HFFc6 (cell line): ENCODE measurements at regions not wholly inside any gene's neighbourhood (a gene's known extent, or its start where the extent isn't known, plus 50 kb on each side); places are given as distances from the start of the nearest gene placed in this dataset.

Source experiments
- DNase-seq: peaks from one replicate; pipeline ENCODE4 v3.0.0-alpha.2; 2018
- H3K27ac Mint-ChIP-seq: 2 replicates; pipeline ENCODE4 v1.8.0; 2020; ENCODE audit warnings: mild to moderate bottlenecking, mixed read lengths
- H3K27me3 Mint-ChIP-seq: 2 replicates; pipeline ENCODE4 v1.8.0; 2021; ENCODE audit warnings: mild to moderate bottlenecking, moderate library complexity, mixed read lengths; ENCODE audit not compliant: insufficient read depth
- H3K36me3 Mint-ChIP-seq: 2 replicates; pipeline ENCODE4 v1.8.0; 2021; ENCODE audit warnings: low read depth, mixed read lengths
- H3K4me1 Mint-ChIP-seq: 2 replicates; pipeline ENCODE4 v1.8.0; 2020; ENCODE audit warnings: low read depth, mixed read lengths
- H3K4me3 Mint-ChIP-seq: 2 replicates; pipeline ENCODE4 v1.8.0; 2020; ENCODE audit warnings: mild to moderate bottlenecking, moderate library complexity, mixed read lengths
- H3K9me3 Mint-ChIP-seq: 2 replicates; pipeline ENCODE4 v1.8.0; 2020; ENCODE audit warnings: mild to moderate bottlenecking, mixed read lengths
- TF ChIP-seq, protein P1 (sequence below): fragments of 200-600 bp; sonication (generic); IDR thresholded peaks from 2 replicates; pipeline ENCODE4 v1.5.0; 2021; ENCODE audit warnings: antibody characterized with exemption, mild to moderate bottlenecking

DNA sequence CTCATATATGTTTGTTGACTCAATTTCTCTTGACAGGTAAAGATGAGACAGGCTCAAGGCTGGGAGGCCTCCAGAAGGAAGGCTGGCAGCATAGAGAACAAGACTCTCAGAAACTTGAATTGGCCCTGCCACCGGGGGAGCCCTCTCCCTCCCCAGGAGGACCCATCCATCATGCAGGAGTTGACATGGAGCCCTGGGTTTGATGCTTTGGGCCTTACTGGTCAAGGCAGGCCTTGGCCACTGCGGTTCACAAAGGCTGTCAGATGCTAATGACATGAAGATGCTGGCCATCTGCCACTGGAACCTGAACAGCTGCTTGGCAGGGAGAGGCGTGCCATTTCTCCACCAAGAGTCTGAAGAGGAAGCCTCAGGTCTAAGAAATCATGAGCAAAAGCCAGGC, 193.6 kb downstream of the MTCL1 start:
- Mint-ChIP-seq H3K36me3 (peaks cover 9% of the 10 kb centered on the region), H3K9me3 (peaks cover 13% of the 10 kb centered on the region), H3K27ac (no peak overlapping the region), H3K4me1 (peaks cover 25% of the 10 kb centered on the region), H3K27me3 (0 out of 2 replicates have a peak, but pooled peaks cover 2% of the 10 kb centered on the region), H3K4me3 (no peak overlapping the region)
- no peak for DNase-seq
- TF ChIP-seq, protein P1, sequence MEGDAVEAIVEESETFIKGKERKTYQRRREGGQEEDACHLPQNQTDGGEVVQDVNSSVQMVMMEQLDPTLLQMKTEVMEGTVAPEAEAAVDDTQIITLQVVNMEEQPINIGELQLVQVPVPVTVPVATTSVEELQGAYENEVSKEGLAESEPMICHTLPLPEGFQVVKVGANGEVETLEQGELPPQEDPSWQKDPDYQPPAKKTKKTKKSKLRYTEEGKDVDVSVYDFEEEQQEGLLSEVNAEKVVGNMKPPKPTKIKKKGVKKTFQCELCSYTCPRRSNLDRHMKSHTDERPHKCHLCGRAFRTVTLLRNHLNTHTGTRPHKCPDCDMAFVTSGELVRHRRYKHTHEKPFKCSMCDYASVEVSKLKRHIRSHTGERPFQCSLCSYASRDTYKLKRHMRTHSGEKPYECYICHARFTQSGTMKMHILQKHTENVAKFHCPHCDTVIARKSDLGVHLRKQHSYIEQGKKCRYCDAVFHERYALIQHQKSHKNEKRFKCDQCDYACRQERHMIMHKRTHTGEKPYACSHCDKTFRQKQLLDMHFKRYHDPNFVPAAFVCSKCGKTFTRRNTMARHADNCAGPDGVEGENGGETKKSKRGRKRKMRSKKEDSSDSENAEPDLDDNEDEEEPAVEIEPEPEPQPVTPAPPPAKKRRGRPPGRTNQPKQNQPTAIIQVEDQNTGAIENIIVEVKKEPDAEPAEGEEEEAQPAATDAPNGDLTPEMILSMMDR, result no peak

DNA sequence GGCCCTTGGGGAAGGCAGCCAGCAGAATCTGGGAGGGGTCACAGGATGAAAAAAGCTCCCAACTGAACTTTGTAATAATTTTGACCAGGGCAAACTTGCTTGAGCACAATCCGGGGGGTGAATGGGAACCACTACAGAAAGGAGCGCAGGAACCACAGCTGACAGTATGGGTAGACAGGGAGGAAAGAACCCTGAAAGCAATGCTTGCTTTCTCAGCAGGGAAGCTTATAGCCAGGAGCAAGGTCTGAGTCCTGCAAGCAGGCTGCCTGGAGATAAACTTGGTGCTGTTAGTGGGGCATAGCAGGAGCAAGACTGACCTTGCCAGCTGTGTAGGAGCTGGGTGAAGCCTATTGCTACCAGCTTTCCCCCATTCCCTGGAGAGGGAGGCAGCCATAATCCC, 195.2 kb downstream of the MTCL1 start:
- Mint-ChIP-seq H3K27ac (no peak overlapping the region), H3K4me3 (no peak overlapping the region), H3K4me1 (peaks cover 10% of the 10 kb centered on the region), H3K9me3 (peaks cover 22% of the 10 kb centered on the region), H3K36me3 (peaks cover 15% of the 10 kb centered on the region), H3K27me3 (0 out of 2 replicates have a peak, but pooled peaks cover 2% of the 10 kb centered on the region)
- DNase-seq, result no peak
- TF ChIP-seq, protein P1, result no peak

DNA sequence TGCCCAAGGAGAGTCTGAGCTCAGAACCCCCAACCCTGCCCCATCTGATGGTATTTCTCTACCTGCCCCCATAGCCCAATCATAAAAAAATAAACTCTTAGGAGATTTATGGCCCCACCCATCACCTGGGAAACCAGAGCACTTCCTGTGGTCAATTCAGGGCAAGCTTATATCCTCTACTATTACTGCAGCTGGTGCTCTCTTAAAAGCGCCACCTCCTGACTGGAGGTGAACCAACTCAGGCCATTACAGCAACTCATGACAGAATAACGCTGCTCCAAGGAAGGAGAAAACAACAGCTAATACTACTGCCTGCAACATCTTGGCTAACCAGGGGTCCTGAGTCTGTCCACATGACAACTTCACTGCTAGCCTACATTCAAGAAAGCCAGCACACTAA, 195.7 kb downstream of the MTCL1 start:
- H3K4me3 Mint-ChIP-seq, result no peak overlapping the region
- peaks cover 20% of the 10 kb centered on the region for H3K9me3 Mint-ChIP-seq
- 0 out of 2 replicates have a peak, but pooled peaks cover under 1% of the 10 kb centered on the region for H3K27me3 Mint-ChIP-seq
- no peak for DNase-seq
- H3K27ac Mint-ChIP-seq, result no peak overlapping the region
- H3K36me3 Mint-ChIP-seq, result peaks cover 13% of the 10 kb centered on the region
- H3K4me1 Mint-ChIP-seq, result peaks cover 5% of the 10 kb centered on the region
- TF ChIP-seq, protein P1, result no peak

DNA sequence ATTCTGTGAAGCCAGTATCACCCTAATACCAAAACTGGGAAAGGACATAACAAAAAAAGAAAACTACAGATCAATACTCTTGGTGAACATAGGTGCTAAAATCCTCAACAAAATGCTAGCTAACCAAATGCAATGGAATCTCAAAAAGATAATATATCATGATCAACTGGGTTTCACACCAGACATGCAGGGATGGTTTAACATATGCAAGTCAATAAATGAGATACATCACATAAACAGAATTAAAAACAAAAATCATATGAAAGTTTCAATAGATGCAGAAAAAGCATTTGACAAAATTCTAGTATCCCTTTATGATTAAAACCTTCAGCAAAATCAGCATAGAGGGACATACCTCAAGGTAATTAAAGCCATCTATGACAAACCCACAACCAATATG, 198.2 kb upstream of the NDUFV2 start:
- Mint-ChIP-seq H3K4me3 (no peak overlapping the region), H3K27ac (no peak overlapping the region), H3K36me3 (peaks cover 6% of the 10 kb centered on the region; the same call in 1 of the 2 replicates), H3K4me1 (no peaks in the 10 kb centered on the region), H3K27me3 (no peaks in the 10 kb centered on the region), H3K9me3 (peaks cover 10% of the 10 kb centered on the region)
- TF ChIP-seq, protein P1, result no peak
- no peak for DNase-seq

DNA sequence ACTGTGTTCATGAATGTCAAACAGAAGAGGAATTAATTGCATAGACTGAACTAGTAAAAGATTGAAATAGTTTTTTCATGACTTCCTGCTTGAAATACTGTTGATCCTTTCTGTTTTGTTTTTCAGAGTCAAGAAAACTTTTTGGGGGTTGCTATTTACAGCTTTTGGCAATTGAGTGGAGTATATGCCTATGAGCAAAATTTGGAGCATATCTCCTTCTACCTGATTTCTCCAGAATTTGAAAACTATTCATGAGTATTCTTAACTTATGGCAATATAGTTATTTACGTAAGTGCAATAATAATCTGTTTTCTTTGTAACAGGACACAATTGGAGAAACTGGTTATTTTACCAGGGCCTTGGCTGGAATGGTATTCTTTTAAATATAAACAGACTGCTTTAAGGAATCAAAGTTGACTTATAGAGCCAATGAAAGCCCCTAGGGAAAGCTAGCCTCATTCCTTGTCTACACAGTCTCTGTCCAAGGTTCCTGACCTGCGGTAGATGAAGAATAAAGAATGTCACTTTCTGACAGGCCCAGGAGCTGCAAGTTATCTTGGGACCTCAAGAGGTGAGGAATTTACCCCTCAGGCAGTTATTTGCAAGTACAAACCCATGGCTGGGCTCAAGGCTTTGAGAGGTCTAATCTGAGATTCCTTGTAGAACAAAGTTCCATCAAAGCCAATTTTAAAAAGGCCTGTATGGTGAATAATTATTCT, 193.5 kb upstream of the NDUFV2 start:
- Mint-ChIP-seq H3K4me1 (peaks cover 17% of the 10 kb centered on the region), H3K4me3 (no peak overlapping the region), H3K27ac (no peak overlapping the region), H3K36me3 (peaks cover 13% of the 10 kb centered on the region; the same call in 1 of the 2 replicates), H3K27me3 (no peaks in the 10 kb centered on the region), H3K9me3 (peaks cover 10% of the 10 kb centered on the region)
- TF ChIP-seq, protein P1, result no peak
- no peak for DNase-seq
